ENCODE measurements at regions not wholly inside any gene's neighbourhood (a gene's known extent, or its start where the extent isn't known, plus 50 kb on each side); places are given as distances from the start of the nearest gene placed in this dataset.
A peak's percentile ranks its signal among the peaks of the same experiment; 100 is the strongest.

DNA sequence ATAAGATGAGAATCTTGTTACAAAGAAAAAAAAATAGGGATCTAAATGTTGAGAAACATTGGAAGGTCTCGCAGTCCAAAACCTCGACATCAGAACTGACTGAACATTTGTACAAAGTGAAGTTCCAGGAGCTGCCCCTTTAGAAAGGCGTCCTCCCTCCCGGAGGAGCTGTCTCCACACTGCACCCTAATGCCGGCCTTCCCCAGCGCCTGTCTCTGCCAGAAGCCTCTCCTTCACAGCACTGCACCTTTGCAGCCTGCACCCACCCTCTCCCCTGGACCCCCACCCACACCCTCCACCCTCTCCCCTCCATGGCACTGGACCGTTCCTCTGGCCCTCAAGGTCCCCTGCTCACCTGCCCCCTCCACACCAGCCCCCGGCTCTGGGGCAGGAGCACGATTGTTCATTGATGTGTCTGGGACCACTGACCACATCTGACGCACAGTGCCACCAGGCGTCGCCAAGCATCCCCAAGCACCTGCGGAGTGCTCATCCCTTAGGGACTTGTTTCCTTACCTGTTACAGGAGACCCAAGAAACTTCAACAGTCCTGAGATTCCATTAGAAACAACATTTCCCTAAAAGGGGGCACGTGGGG is 90.3 kb upstream of the SNTG2 start:
- no peak overlapping the region for H4K5ac ChIP-seq (ENCODE audit: insufficient read length, low read depth, low read length)
- H2BK12ac ChIP-seq (ENCODE audit: insufficient read length, low read depth, low read length): no peak overlapping the region
- TF ChIP-seq, protein P1, sequence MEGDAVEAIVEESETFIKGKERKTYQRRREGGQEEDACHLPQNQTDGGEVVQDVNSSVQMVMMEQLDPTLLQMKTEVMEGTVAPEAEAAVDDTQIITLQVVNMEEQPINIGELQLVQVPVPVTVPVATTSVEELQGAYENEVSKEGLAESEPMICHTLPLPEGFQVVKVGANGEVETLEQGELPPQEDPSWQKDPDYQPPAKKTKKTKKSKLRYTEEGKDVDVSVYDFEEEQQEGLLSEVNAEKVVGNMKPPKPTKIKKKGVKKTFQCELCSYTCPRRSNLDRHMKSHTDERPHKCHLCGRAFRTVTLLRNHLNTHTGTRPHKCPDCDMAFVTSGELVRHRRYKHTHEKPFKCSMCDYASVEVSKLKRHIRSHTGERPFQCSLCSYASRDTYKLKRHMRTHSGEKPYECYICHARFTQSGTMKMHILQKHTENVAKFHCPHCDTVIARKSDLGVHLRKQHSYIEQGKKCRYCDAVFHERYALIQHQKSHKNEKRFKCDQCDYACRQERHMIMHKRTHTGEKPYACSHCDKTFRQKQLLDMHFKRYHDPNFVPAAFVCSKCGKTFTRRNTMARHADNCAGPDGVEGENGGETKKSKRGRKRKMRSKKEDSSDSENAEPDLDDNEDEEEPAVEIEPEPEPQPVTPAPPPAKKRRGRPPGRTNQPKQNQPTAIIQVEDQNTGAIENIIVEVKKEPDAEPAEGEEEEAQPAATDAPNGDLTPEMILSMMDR (conservative IDR thresholded peaks at IDR 0.05): peak; percentile 55; the same call in 2 of the 3 replicates
- H3K4me1 ChIP-seq (ENCODE audit: insufficient read depth, low read length): no peaks in the 10 kb centered on the region
- no peak overlapping the region for H2BK120ac ChIP-seq (ENCODE audit: low read depth, low read length, poor library complexity, severe bottlenecking)
- H3K23me2 ChIP-seq (ENCODE audit: insufficient read length, low read depth, low read length, poor library complexity, severe bottlenecking): no peaks in the 10 kb centered on the region
- WGBS (ENCODE audit: extremely low coverage, insufficient read length, low lambda C conversion rate): no CpG with 5 or more reads among the region's 14 CpGs
- no peak overlapping the region for H2BK20ac ChIP-seq (ENCODE audit: low read depth, low read length, poor library complexity, severe bottlenecking)
- H2BK5ac ChIP-seq (ENCODE audit: insufficient read length, low read length): no peak overlapping the region
- peaks cover 28% of the 10 kb centered on the region for H3K27me3 Mint-ChIP-seq (ENCODE audit: low read depth)
- DNase-seq: peak; percentile 86
- H3K18ac ChIP-seq (ENCODE audit: insufficient read length, low read depth, low read length): no peak overlapping the region
- H3K79me2 ChIP-seq (ENCODE audit: insufficient read depth, low read length): no peaks in the 10 kb centered on the region
- no peak overlapping the region for H2BK15ac ChIP-seq (ENCODE audit: low read depth, low read length)
- H3K56ac ChIP-seq (ENCODE audit: insufficient read length, low read depth, low read length): no peak overlapping the region
- no peak overlapping the region for H2AK5ac ChIP-seq (ENCODE audit: insufficient read length, low read length)
- no peak overlapping the region for H3T11ph ChIP-seq (ENCODE audit: low read length)
- no peak overlapping the region for H4K91ac ChIP-seq (ENCODE audit: insufficient read length, low read depth, low read length)
- H3K4me3 Mint-ChIP-seq: no peak overlapping the region
- no peak overlapping the region for H2AFZ ChIP-seq (ENCODE audit: low read length)
- no peaks in the 10 kb centered on the region for H4K20me1 ChIP-seq (ENCODE audit: control insufficient read depth, insufficient read depth, insufficient read length)
- no peak overlapping the region for H3K9ac ChIP-seq (ENCODE audit: extremely low read depth, insufficient read length, low read length)
- H3K36me3 Mint-ChIP-seq (ENCODE audit: insufficient read depth in 1 of 3, low read depth in 3 of 3): no peaks in the 10 kb centered on the region; a peak in 1 of 7 replicates
- H3K4ac ChIP-seq (ENCODE audit: low read depth, low read length): no peak overlapping the region
- H3K9me3 Mint-ChIP-seq: no peaks in the 10 kb centered on the region; a peak in 1 of 5 replicates
- no peak overlapping the region for H3K27ac ChIP-seq (ENCODE audit: insufficient read length, low read depth, low read length)
- no peaks in the 10 kb centered on the region; the same call in 1 of the 2 replicates for H3K27me3 ChIP-seq (ENCODE audit: insufficient read depth, low read length)
- no peaks in the 10 kb centered on the region for H3K9me3 ChIP-seq (ENCODE audit: control insufficient read depth, low read depth, low read length)
- H3K4me2 ChIP-seq (ENCODE audit: insufficient read depth, insufficient read length, low read length): no peak overlapping the region
- no peak overlapping the region for H4K8ac ChIP-seq (replicated peaks; ENCODE audit: insufficient read length, low read depth, low read length)
- peaks cover 8 to 24% of the 10 kb centered on the region in 2 experiments for H3K4me1 Mint-ChIP-seq
- no peaks in the 10 kb centered on the region for H3K79me1 ChIP-seq (ENCODE audit: insufficient read depth, low read depth, low read length, poor library complexity, severe bottlenecking)
- no peak overlapping the region for H3K23ac ChIP-seq (ENCODE audit: insufficient read length, low read depth, low read length)
- no peak overlapping the region for H3K27ac Mint-ChIP-seq
- H3K14ac ChIP-seq (ENCODE audit: insufficient read depth, low read length): no peak overlapping the region

Data from H9 (cell line).